Dendritic cell treated with granulocyte-macrophage colony-stimulating factor and Interleukin-4, amounts not matched to agents 40 ng/mL and 50 ng/mL, for 4 days (primary cell): ENCODE measurements at regions not wholly inside any gene's neighbourhood (a gene's known extent, or its start where the extent isn't known, plus 50 kb on each side); places are given as distances from the start of the nearest gene placed in this dataset.

Source experiments
- H3K27ac Mint-ChIP-seq: one replicate; pipeline ENCODE4 v1.8.0; 2022; ENCODE audit warnings: mild to moderate bottlenecking, mixed read lengths
- H3K27me3 Mint-ChIP-seq: one replicate; pipeline ENCODE4 v1.8.0; 2022; ENCODE audit warnings: mild to moderate bottlenecking, mixed read lengths
- H3K36me3 Mint-ChIP-seq: one replicate; pipeline ENCODE4 v1.8.0; 2022; ENCODE audit warnings: low read depth, mixed read lengths
- H3K4me1 Mint-ChIP-seq: one replicate; pipeline ENCODE4 v1.8.0; 2022; ENCODE audit warnings: low read depth, mixed read lengths
- H3K4me3 Mint-ChIP-seq: one replicate; pipeline ENCODE4 v1.8.0; 2022; ENCODE audit warnings: mild to moderate bottlenecking, moderate library complexity, mixed read lengths
- H3K9me3 Mint-ChIP-seq: one replicate; pipeline ENCODE4 v1.8.0; 2022; ENCODE audit warnings: mixed read lengths
- intact Hi-C: fragments of 100-400 bp; cut with micrococcal nuclease; formaldehyde crosslinking; loops from one replicate; pipeline ENCODE4 v1.15.0; 2022

DNA sequence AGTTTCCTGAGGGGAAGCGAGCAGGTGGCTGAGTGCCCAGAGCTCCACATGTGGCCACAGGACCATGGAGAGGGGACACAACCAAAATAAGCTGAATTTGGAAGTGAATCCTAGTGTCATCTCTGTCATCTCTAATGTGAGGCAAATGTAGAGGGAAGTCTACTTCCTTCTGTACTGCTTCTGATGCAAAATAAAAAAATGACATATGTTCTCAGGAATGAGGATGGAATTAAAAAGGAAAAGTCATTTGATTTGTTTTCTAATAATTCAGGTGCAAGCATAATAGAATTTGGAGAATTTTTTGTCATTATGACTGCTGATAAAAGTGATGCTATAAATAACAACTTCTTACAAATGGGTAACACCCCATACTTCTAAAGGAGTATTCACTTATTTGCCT, 59.5 kb upstream of the POU1F1 start:
- H3K36me3 Mint-ChIP-seq, result no peaks in the 10 kb centered on the region
- no peaks in the 10 kb centered on the region for H3K9me3 Mint-ChIP-seq
- intact Hi-C loops, result no loop called here
- H3K27ac Mint-ChIP-seq, result no peak overlapping the region
- no peaks in the 10 kb centered on the region for H3K27me3 Mint-ChIP-seq
- no peak overlapping the region for H3K4me3 Mint-ChIP-seq
- H3K4me1 Mint-ChIP-seq, result no peaks in the 10 kb centered on the region

GRCh38 chr3:87333393-87333892, 57.1 kb upstream of the POU1F1 start:
- no peak overlapping the region for H3K4me3 Mint-ChIP-seq
- H3K9me3 Mint-ChIP-seq, result no peaks in the 10 kb centered on the region
- H3K27me3 Mint-ChIP-seq, result no peaks in the 10 kb centered on the region
- intact Hi-C loops, result no loop called here
- no peaks in the 10 kb centered on the region for H3K4me1 Mint-ChIP-seq
- no peak overlapping the region for H3K27ac Mint-ChIP-seq
- no peaks in the 10 kb centered on the region for H3K36me3 Mint-ChIP-seq

DNA sequence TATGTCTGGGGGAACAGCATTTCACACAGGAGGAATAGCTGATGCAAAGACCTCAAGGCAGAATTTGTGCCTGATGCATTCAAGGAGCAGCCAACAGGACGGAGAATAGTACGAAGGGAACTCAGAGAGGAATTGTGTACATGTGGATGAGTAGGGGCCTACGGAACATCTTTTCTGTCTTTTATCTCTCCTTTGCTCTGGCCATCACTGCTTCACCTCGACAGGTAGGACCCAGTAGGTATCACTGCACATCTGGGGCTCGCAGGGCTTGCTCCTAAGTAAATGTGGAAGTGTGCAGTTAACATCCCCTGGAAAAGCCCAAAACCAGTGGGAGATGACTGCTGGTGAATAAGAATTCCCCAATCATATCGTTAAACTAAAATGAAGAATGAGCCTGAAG, 56.4 kb upstream of the POU1F1 start:
- Mint-ChIP-seq H3K36me3 (no peaks in the 10 kb centered on the region), H3K4me1 (no peaks in the 10 kb centered on the region), H3K27ac (no peak overlapping the region), H3K27me3 (no peaks in the 10 kb centered on the region), H3K9me3 (no peaks in the 10 kb centered on the region), H3K4me3 (no peak overlapping the region)
- intact Hi-C loops, result no loop called here

GRCh38 chr3:87329065-87329464, 52.7 kb upstream of the POU1F1 start:
- Mint-ChIP-seq H3K27me3 (no peaks in the 10 kb centered on the region), H3K4me1 (no peaks in the 10 kb centered on the region), H3K4me3 (no peak overlapping the region), H3K9me3 (no peaks in the 10 kb centered on the region), H3K36me3 (no peaks in the 10 kb centered on the region), H3K27ac (no peak overlapping the region)
- intact Hi-C loops, result no loop called here
